ENCODE measurements at regions not wholly inside any gene's neighbourhood (a gene's known extent, or its start where the extent isn't known, plus 50 kb on each side); places are given as distances from the start of the nearest gene placed in this dataset.
"Not testable (repeated sequence)": the region's sequence is repeated elsewhere in the genome, so short reads cannot be mapped to it uniquely, and the experiment has no call there.

GRCh38 chr5:28810751-28811136, 1772.4 kb upstream of the CDH9 start:
- Histone ChIP-seq H3K4me3 (ENCODE audit: low read depth in 1 of 2, low read length in 2 of 2) (no peak overlapping the region), H3K27me3 (ENCODE audit: low read depth, low read length) (no peaks in the 10 kb centered on the region), H3K36me3 (ENCODE audit: control insufficient read depth in 1 of 2, insufficient read depth in 2 of 2, low read length in 2 of 2) (no peaks in the 10 kb centered on the region), H3K9me3 (ENCODE audit: control insufficient read depth in 1 of 2, low read length in 2 of 2) (peaks cover 0 to 11% of the 10 kb centered on the region in 2 donors), H3K27ac (ENCODE audit: low read length) (no peak overlapping the region), H3K4me1 (ENCODE audit: control insufficient read depth in 1 of 2, insufficient read depth in 2 of 2, low read length in 2 of 2) (no peaks in the 10 kb centered on the region)

GRCh38 chr5:28809811-28810750, 1771.7 kb upstream of the CDH9 start:
- Histone ChIP-seq H3K4me3 (ENCODE audit: low read depth in 1 of 2, low read length in 2 of 2) (no peak overlapping the region), H3K4me1 (ENCODE audit: control insufficient read depth in 1 of 2, insufficient read depth in 2 of 2, low read length in 2 of 2) (no peaks in the 10 kb centered on the region), H3K27ac (ENCODE audit: low read length) (no peak overlapping the region), H3K27me3 (ENCODE audit: low read depth, low read length) (no peaks in the 10 kb centered on the region), H3K36me3 (ENCODE audit: control insufficient read depth in 1 of 2, insufficient read depth in 2 of 2, low read length in 2 of 2) (no peaks in the 10 kb centered on the region), H3K9me3 (ENCODE audit: control insufficient read depth in 1 of 2, low read length in 2 of 2) (peaks cover 0 to 11% of the 10 kb centered on the region in 2 donors)

- no peaks in the 10 kb centered on the region for H3K27me3 ChIP-seq (ENCODE audit: low read depth, low read length)
Observed at GRCh38 chr5:28808967-28809810, 1770.8 kb upstream of the CDH9 start.

GRCh38 chr5:28807195-28807729, 1768.9 kb upstream of the CDH9 start:
- H3K27ac ChIP-seq (ENCODE audit: low read length): no peak overlapping the region
- no peaks in the 10 kb centered on the region for H3K27me3 ChIP-seq (ENCODE audit: low read depth, low read length)
- peaks cover 0 to 11% of the 10 kb centered on the region in 2 donors for H3K9me3 ChIP-seq (ENCODE audit: control insufficient read depth in 1 of 2, low read length in 2 of 2)
- H3K36me3 ChIP-seq (ENCODE audit: control insufficient read depth in 1 of 2, insufficient read depth in 2 of 2, low read length in 2 of 2): no peaks in the 10 kb centered on the region
- H3K4me1 ChIP-seq (ENCODE audit: control insufficient read depth in 1 of 2, insufficient read depth in 2 of 2, low read length in 2 of 2): no peaks in the 10 kb centered on the region
- no peak overlapping the region for H3K4me3 ChIP-seq (ENCODE audit: low read depth in 1 of 2, low read length in 2 of 2)

More at GRCh38 chr5:28808967-28809810, 1770.8 kb upstream of the CDH9 start:
- H3K36me3 ChIP-seq (ENCODE audit: control insufficient read depth in 1 of 2, insufficient read depth in 2 of 2, low read length in 2 of 2): no peaks in the 10 kb centered on the region
- no peak overlapping the region for H3K27ac ChIP-seq (ENCODE audit: low read length)
- no peak overlapping the region for H3K4me3 ChIP-seq (ENCODE audit: low read depth in 1 of 2, low read length in 2 of 2)
- H3K9me3 ChIP-seq (ENCODE audit: control insufficient read depth in 1 of 2, low read length in 2 of 2): peaks cover 0 to 11% of the 10 kb centered on the region in 2 donors
- H3K4me1 ChIP-seq (ENCODE audit: control insufficient read depth in 1 of 2, insufficient read depth in 2 of 2, low read length in 2 of 2): no peaks in the 10 kb centered on the region

GRCh38 chr5:28799035-28799434, 1760.6 kb upstream of the CDH9 start:
- H3K36me3 ChIP-seq (ENCODE audit: control insufficient read depth in 1 of 2, insufficient read depth in 2 of 2, low read length in 2 of 2); H3K27ac ChIP-seq (ENCODE audit: low read length); H3K27me3 ChIP-seq (ENCODE audit: low read depth, low read length); H3K9me3 ChIP-seq (ENCODE audit: control insufficient read depth in 1 of 2, low read length in 2 of 2); H3K4me3 ChIP-seq (ENCODE audit: low read depth in 1 of 2, low read length in 2 of 2); H3K4me1 ChIP-seq (ENCODE audit: control insufficient read depth in 1 of 2, insufficient read depth in 2 of 2, low read length in 2 of 2): not testable (repeated sequence)

GRCh38 chr5:28788954-28789353, 1750.6 kb upstream of the CDH9 start:
- Histone ChIP-seq H3K27ac (ENCODE audit: low read length) (no peak overlapping the region), H3K9me3 (ENCODE audit: control insufficient read depth in 1 of 2, low read length in 2 of 2) (no peaks in the 10 kb centered on the region), H3K4me3 (ENCODE audit: low read depth in 1 of 2, low read length in 2 of 2) (no peak overlapping the region), H3K27me3 (ENCODE audit: low read depth, low read length) (no peaks in the 10 kb centered on the region), H3K36me3 (ENCODE audit: control insufficient read depth in 1 of 2, insufficient read depth in 2 of 2, low read length in 2 of 2) (no peaks in the 10 kb centered on the region), H3K4me1 (ENCODE audit: control insufficient read depth in 1 of 2, insufficient read depth in 2 of 2, low read length in 2 of 2) (no peaks in the 10 kb centered on the region)

GRCh38 chr5:28780083-28780692, 1741.8 kb upstream of the CDH9 start:
- no peak overlapping the region for H3K27ac ChIP-seq (ENCODE audit: low read length)
- H3K27me3 ChIP-seq (ENCODE audit: low read depth, low read length): no peaks in the 10 kb centered on the region
- H3K4me1 ChIP-seq (ENCODE audit: control insufficient read depth in 1 of 2, insufficient read depth in 2 of 2, low read length in 2 of 2): no peaks in the 10 kb centered on the region
- no peaks in the 10 kb centered on the region for H3K36me3 ChIP-seq (ENCODE audit: control insufficient read depth in 1 of 2, insufficient read depth in 2 of 2, low read length in 2 of 2)
- no peaks in the 10 kb centered on the region for H3K9me3 ChIP-seq (ENCODE audit: control insufficient read depth in 1 of 2, low read length in 2 of 2)
- H3K4me3 ChIP-seq (ENCODE audit: low read depth in 1 of 2, low read length in 2 of 2): no peak overlapping the region

- Histone ChIP-seq H3K9me3 (ENCODE audit: control insufficient read depth in 1 of 2, low read length in 2 of 2) (no peaks in the 10 kb centered on the region), H3K27ac (ENCODE audit: low read length) (no peak overlapping the region), H3K36me3 (ENCODE audit: control insufficient read depth in 1 of 2, insufficient read depth in 2 of 2, low read length in 2 of 2) (no peaks in the 10 kb centered on the region), H3K4me1 (ENCODE audit: control insufficient read depth in 1 of 2, insufficient read depth in 2 of 2, low read length in 2 of 2) (no peaks in the 10 kb centered on the region), H3K27me3 (ENCODE audit: low read depth, low read length) (no peaks in the 10 kb centered on the region), H3K4me3 (ENCODE audit: low read depth in 1 of 2, low read length in 2 of 2) (no peak overlapping the region)
Observed at GRCh38 chr5:28779161-28779754, 1740.9 kb upstream of the CDH9 start.

GRCh38 chr5:28770307-28770706, 1731.9 kb upstream of the CDH9 start:
- H3K27ac ChIP-seq (ENCODE audit: low read length): no peak overlapping the region
- no peaks in the 10 kb centered on the region for H3K9me3 ChIP-seq (ENCODE audit: control insufficient read depth in 1 of 2, low read length in 2 of 2)

GRCh38 chr5:28766565-28767158, 1728.3 kb upstream of the CDH9 start:
- Histone ChIP-seq H3K4me3 (ENCODE audit: low read depth in 1 of 2, low read length in 2 of 2) (no peak overlapping the region), H3K36me3 (ENCODE audit: control insufficient read depth in 1 of 2, insufficient read depth in 2 of 2, low read length in 2 of 2) (no peaks in the 10 kb centered on the region), H3K27me3 (ENCODE audit: low read depth, low read length) (no peaks in the 10 kb centered on the region), H3K4me1 (ENCODE audit: control insufficient read depth in 1 of 2, insufficient read depth in 2 of 2, low read length in 2 of 2) (no peaks in the 10 kb centered on the region), H3K9me3 (ENCODE audit: control insufficient read depth in 1 of 2, low read length in 2 of 2) (no peaks in the 10 kb centered on the region), H3K27ac (ENCODE audit: low read length) (no peak overlapping the region)

More at GRCh38 chr5:28770307-28770706, 1731.9 kb upstream of the CDH9 start:
- H3K27me3 ChIP-seq (ENCODE audit: low read depth, low read length): no peaks in the 10 kb centered on the region
- H3K4me1 ChIP-seq (ENCODE audit: control insufficient read depth in 1 of 2, insufficient read depth in 2 of 2, low read length in 2 of 2): no peaks in the 10 kb centered on the region
- H3K36me3 ChIP-seq (ENCODE audit: control insufficient read depth in 1 of 2, insufficient read depth in 2 of 2, low read length in 2 of 2): no peaks in the 10 kb centered on the region
- H3K4me3 ChIP-seq (ENCODE audit: low read depth in 1 of 2, low read length in 2 of 2): no peak overlapping the region

All from muscle layer of duodenum (tissue), 2 donors.